Glutamatergic neuron (in vitro differentiated cells): ENCODE measurements at regions not wholly inside any gene's neighbourhood (a gene's known extent, or its start where the extent isn't known, plus 50 kb on each side); places are given as distances from the start of the nearest gene placed in this dataset.

ENCODE experiments used
- DNase-seq: peaks from one replicate; pipeline ENCODE4 v3.0.0; 2022
- H3K27ac Mint-ChIP-seq: one replicate; pipeline ENCODE4 v1.8.0; 2020; ENCODE audit warnings: mild to moderate bottlenecking, mixed read lengths, inconsistent platforms; ENCODE audit not compliant: unreplicated experiment
- H3K27me3 Mint-ChIP-seq: one replicate; pipeline ENCODE4 v1.8.0; 2020; ENCODE audit warnings: mild to moderate bottlenecking, moderate library complexity, mixed read lengths, inconsistent platforms; ENCODE audit not compliant: unreplicated experiment
- H3K36me3 Mint-ChIP-seq: one replicate; pipeline ENCODE4 v1.8.0; 2020; ENCODE audit warnings: mild to moderate bottlenecking, mixed read lengths, inconsistent platforms; ENCODE audit not compliant: unreplicated experiment
- H3K4me1 Mint-ChIP-seq: one replicate; pipeline ENCODE4 v1.8.0; 2020; ENCODE audit warnings: mild to moderate bottlenecking, low read depth, mixed read lengths, inconsistent platforms; ENCODE audit not compliant: unreplicated experiment
- H3K4me3 Mint-ChIP-seq: one replicate; pipeline ENCODE4 v1.8.0; 2020; ENCODE audit warnings: mild to moderate bottlenecking, mixed read lengths, inconsistent platforms; ENCODE audit not compliant: unreplicated experiment
- H3K9me3 Mint-ChIP-seq: one replicate; pipeline ENCODE4 v1.8.0; 2020; ENCODE audit warnings: mild to moderate bottlenecking, moderate library complexity, mixed read lengths, inconsistent platforms; ENCODE audit not compliant: unreplicated experiment
- TF ChIP-seq, protein P1 (sequence below): fragments of 200-600 bp; sonication (generic); IDR thresholded peaks from one replicate; pipeline ENCODE4 v1.5.0; 2021; ENCODE audit not compliant: partially characterized antibody, unreplicated experiment

DNA sequence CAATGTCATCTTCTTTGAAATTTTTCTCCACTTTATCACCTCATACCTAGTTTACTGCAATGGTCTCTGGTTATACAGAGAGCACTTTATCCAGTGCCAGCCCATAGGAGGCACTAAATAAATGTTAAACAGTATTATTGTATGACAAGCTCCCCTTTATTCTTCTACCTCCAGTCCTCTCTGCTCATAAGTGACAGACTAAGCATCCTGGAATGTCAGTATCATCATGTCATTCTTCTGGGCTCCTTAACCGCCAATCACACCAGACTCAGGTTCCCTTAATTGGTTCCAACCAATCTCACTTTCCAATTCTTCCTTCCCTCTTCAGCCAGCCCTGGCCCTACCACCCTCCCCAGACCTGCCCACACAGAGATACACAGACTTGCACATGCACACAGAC is 93.1 kb downstream of the RPL27A start:
- Mint-ChIP-seq H3K4me1 (peaks cover 11% of the 10 kb centered on the region), H3K4me3 (no peak overlapping the region)
- TF ChIP-seq, protein P1, sequence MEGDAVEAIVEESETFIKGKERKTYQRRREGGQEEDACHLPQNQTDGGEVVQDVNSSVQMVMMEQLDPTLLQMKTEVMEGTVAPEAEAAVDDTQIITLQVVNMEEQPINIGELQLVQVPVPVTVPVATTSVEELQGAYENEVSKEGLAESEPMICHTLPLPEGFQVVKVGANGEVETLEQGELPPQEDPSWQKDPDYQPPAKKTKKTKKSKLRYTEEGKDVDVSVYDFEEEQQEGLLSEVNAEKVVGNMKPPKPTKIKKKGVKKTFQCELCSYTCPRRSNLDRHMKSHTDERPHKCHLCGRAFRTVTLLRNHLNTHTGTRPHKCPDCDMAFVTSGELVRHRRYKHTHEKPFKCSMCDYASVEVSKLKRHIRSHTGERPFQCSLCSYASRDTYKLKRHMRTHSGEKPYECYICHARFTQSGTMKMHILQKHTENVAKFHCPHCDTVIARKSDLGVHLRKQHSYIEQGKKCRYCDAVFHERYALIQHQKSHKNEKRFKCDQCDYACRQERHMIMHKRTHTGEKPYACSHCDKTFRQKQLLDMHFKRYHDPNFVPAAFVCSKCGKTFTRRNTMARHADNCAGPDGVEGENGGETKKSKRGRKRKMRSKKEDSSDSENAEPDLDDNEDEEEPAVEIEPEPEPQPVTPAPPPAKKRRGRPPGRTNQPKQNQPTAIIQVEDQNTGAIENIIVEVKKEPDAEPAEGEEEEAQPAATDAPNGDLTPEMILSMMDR: no peak

DNA sequence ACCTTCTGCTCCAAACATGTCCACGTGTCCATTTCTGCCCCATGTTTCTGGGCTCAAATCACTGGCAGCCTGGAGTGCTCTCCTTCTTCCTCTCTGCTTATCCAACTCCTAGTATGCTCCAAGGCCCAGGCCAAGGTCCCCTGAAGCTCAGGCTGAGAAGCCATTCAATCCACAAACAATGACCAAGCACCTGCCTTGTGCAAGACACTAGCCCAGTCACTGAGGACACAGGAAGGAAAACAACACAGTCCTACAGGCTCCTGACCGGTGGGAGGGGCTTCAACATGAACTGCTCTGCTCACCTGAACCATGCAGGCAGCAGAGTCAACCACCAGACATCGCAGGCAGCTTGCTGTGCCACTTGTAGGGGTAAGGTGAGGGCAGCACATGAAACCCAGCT is 93.6 kb downstream of the RPL27A start:
- Mint-ChIP-seq H3K9me3 (no peaks in the 10 kb centered on the region), H3K4me3 (no peak overlapping the region), H3K27me3 (peaks cover 2% of the 10 kb centered on the region), H3K4me1 (peaks cover 11% of the 10 kb centered on the region), H3K27ac (no peak overlapping the region), H3K36me3 (no peaks in the 10 kb centered on the region)
- no peak for DNase-seq
- TF ChIP-seq, protein P1: no peak

More for the DNA sequence above, 93.1 kb downstream of the RPL27A start:
- H3K9me3 Mint-ChIP-seq: no peaks in the 10 kb centered on the region
- no peak for DNase-seq
- no peaks in the 10 kb centered on the region for H3K36me3 Mint-ChIP-seq
- peaks cover 2% of the 10 kb centered on the region for H3K27me3 Mint-ChIP-seq
- no peak overlapping the region for H3K27ac Mint-ChIP-seq

DNA sequence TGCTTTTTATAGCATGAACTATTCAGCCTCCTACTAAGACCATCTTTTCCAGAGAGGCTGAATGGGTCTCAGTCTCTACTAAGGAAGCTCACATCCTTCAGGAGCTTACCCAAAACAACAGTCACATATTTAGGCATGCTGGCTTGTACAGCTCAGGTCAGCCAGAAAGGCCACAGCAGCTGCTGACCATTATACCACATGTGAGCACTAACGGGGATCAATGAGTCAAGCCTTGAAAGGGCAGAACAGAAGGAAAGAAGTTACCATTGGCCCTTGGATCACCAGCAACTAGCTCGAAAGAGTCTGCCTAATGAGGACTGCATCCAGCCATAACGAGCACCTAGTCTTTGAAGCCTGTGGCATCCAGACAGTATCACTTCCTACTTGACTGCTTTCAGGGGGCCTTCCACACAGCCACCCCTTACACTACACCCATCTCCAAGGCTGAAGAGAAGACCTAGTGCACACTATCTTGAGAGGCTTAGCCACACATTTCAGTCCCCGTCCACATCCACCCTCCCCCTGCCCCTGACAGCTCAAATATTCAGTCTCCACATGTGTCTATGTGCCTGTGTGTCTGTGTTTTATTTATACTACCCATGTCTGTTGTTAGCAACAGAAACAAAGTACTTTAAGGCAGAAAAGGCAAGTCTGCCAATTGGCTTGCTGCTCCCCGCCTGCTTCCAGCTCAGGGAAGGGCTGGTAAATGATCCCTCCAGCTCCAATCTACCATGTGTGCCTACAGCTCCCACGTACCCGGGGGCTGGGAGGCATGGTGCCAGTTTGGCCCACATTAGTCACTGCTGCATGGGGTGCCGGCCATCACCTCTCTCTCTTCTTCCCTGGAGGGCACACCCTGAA is 95.5 kb downstream of the RPL27A start:
- peaks cover 11% of the 10 kb centered on the region for H3K4me1 Mint-ChIP-seq
- H3K4me3 Mint-ChIP-seq: no peak overlapping the region
- H3K27me3 Mint-ChIP-seq: peaks cover 2% of the 10 kb centered on the region
- H3K36me3 Mint-ChIP-seq: no peaks in the 10 kb centered on the region
- no peak for DNase-seq
- H3K27ac Mint-ChIP-seq: no peak overlapping the region
- TF ChIP-seq, protein P1: no peak
- H3K9me3 Mint-ChIP-seq: no peaks in the 10 kb centered on the region

DNA sequence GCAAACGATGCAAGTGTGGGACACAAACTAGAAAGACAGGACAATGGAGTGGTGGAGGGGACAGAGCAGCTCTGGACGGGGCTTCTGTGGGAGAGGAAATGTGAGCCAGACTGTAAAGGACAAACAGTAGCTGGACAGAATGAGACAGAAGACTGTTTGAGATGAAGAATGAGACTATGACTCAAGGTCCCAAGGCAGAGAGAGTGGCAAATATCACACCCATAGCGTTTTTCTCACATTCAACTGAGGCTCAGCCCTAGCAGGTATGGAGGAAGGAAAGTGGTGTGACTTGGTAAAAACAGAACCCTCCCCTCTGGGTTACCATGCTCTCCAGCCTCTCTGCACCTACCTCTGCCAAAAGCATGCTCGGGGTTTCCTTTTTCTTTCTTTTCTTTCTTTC is 96.5 kb downstream of the RPL27A start:
- Mint-ChIP-seq H3K27ac (no peak overlapping the region), H3K4me3 (no peak overlapping the region), H3K36me3 (no peaks in the 10 kb centered on the region), H3K9me3 (no peaks in the 10 kb centered on the region), H3K27me3 (peaks cover 2% of the 10 kb centered on the region), H3K4me1 (peaks cover 11% of the 10 kb centered on the region)
- TF ChIP-seq, protein P1: no peak
- no peak for DNase-seq

DNA sequence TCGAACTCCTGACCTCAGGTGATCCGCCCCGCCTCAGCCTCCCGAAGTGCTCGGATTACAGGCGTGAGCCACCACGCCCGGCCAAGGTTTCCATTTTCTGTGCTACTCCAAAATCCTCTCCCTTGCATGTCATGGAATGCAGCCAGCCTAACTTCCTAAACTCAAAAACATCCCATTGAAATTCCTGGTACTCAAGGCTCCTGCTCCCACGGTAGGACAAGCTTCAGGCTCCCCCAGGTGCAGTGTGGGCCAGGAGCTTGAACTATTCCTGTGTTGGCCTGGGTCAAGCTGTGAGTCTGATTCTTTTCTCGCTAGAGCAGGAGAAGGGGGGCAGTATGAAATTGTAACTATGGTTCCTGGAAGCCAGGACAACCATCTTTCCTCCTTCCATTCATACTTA is 97.1 kb downstream of the RPL27A start:
- no peak for DNase-seq
- Mint-ChIP-seq H3K4me1 (peaks cover 11% of the 10 kb centered on the region), H3K27ac (no peak overlapping the region), H3K27me3 (peaks cover 2% of the 10 kb centered on the region), H3K9me3 (no peaks in the 10 kb centered on the region), H3K4me3 (no peak overlapping the region), H3K36me3 (no peaks in the 10 kb centered on the region)
- TF ChIP-seq, protein P1: no peak
